ENCODE measurements at regions not wholly inside any gene's neighbourhood (a gene's known extent, or its start where the extent isn't known, plus 50 kb on each side); places are given as distances from the start of the nearest gene placed in this dataset.
A peak's percentile ranks its signal among the peaks of the same experiment; 100 is the strongest.

- intact Hi-C loops (cut with DNase I), result no loop called here
- ATAC-seq (no peak), DNase-seq (peak in 2 of 4 donors; percentile 2 to 13)
Observed at GRCh38 chr10:8752146-8752843, 697.8 kb downstream of the GATA3 start.

GRCh38 chr10:8758029-8758428 is 703.5 kb downstream of the GATA3 start:
- Histone ChIP-seq H3K4me1 (no peaks in the 10 kb centered on the region), H3K27me3 (peaks cover 0 to 3% of the 10 kb centered on the region in 2 donors), H3K36me3 (no peaks in the 10 kb centered on the region), H3K27ac (no peak overlapping the region), H3K4me3 (no peak overlapping the region), H3K9me3 (no peaks in the 10 kb centered on the region)
- TF ChIP-seq CTCF (IDR thresholded peaks at IDR 0.05), result no peak
- DNase-seq (no peak), ATAC-seq (no peak)
- intact Hi-C loops (cut with DNase I), result no loop called here

More at GRCh38 chr10:8752146-8752843, 697.8 kb downstream of the GATA3 start:
- no peak for TF ChIP-seq CTCF (IDR thresholded peaks at IDR 0.05)
- no peaks in the 10 kb centered on the region for H3K4me1 ChIP-seq
- no peak overlapping the region for H3K27ac ChIP-seq
- H3K9me3 ChIP-seq, result no peaks in the 10 kb centered on the region
- no peaks in the 10 kb centered on the region for H3K36me3 ChIP-seq
- peaks cover 0 to 8% of the 10 kb centered on the region in 2 donors for H3K27me3 ChIP-seq
- H3K4me3 ChIP-seq, result no peak overlapping the region

GRCh38 chr10:8766899-8767298 is 712.4 kb downstream of the GATA3 start:
- ATAC-seq (no peak), DNase-seq (no peak)
- TF ChIP-seq CTCF (IDR thresholded peaks at IDR 0.05), result no peak
- no peaks in the 10 kb centered on the region for H3K27me3 ChIP-seq
- H3K9me3 ChIP-seq, result no peaks in the 10 kb centered on the region
- no peak overlapping the region for H3K4me3 ChIP-seq
- H3K36me3 ChIP-seq, result no peaks in the 10 kb centered on the region
- H3K27ac ChIP-seq, result no peak overlapping the region
- intact Hi-C loops (cut with DNase I), result no loop called here
- H3K4me1 ChIP-seq, result no peaks in the 10 kb centered on the region

GRCh38 chr10:8767591-8767990 is 713.1 kb downstream of the GATA3 start:
- intact Hi-C loops (cut with DNase I), result no loop called here
- no peak overlapping the region for H3K4me3 ChIP-seq
- H3K4me1 ChIP-seq, result no peaks in the 10 kb centered on the region
- TF ChIP-seq CTCF (IDR thresholded peaks at IDR 0.05), result no peak
- no peak for ATAC-seq
- H3K27me3 ChIP-seq, result no peaks in the 10 kb centered on the region
- DNase-seq, result no peak
- no peaks in the 10 kb centered on the region for H3K9me3 ChIP-seq
- H3K36me3 ChIP-seq, result no peaks in the 10 kb centered on the region
- no peak overlapping the region for H3K27ac ChIP-seq

- H3K4me3 ChIP-seq, result no peak overlapping the region
- no peaks in the 10 kb centered on the region for H3K36me3 ChIP-seq
- H3K4me1 ChIP-seq, result no peaks in the 10 kb centered on the region
- DNase-seq, result no peak
- no peak for TF ChIP-seq CTCF (IDR thresholded peaks at IDR 0.05)
- intact Hi-C loops (cut with DNase I), result no loop called here
- no peaks in the 10 kb centered on the region for H3K9me3 ChIP-seq
- ATAC-seq, result no peak
- no peaks in the 10 kb centered on the region for H3K27me3 ChIP-seq
- no peak overlapping the region for H3K27ac ChIP-seq
Observed at GRCh38 chr10:8768341-8768740, 713.9 kb downstream of the GATA3 start.
